Lower leg skin (tissue), 4 donors: ENCODE measurements at regions not wholly inside any gene's neighbourhood (a gene's known extent, or its start where the extent isn't known, plus 50 kb on each side); places are given as distances from the start of the nearest gene placed in this dataset.
"Not testable (repeated sequence)": the region's sequence is repeated elsewhere in the genome, so short reads cannot be mapped to it uniquely, and the experiment has no call there.

ENCODE experiments used
- DNase-seq, 2 donors: peaks; one replicate each; pipeline ENCODE4 v3.0.0-alpha.2; 2019; ENCODE audit warnings: low spot score in 2 of 2
- H3K4me3 ChIP-seq: fragments of 200-600 bp; sonication (generic); 2 replicates; pipeline ENCODE4 v1.5.1; 2017; ENCODE audit warnings: mild to moderate bottlenecking, low read depth; ENCODE audit not compliant: poor library complexity, severe bottlenecking
- CTCF ChIP-seq, 3 donors: fragments of 450-650 bp; IDR thresholded peaks; one replicate each; pipeline ENCODE4 v1.5.1; 2016; ENCODE audit warnings: antibody characterized with exemption in 3 of 3, mild to moderate bottlenecking in 3 of 3, moderate library complexity in 2 of 3
- POLR2A ChIP-seq, 2 donors: fragments of 450-650 bp; IDR thresholded peaks; one replicate each; pipeline ENCODE4 v1.6.1; 2016 to 2017; ENCODE audit warnings: antibody characterized with exemption in 2 of 2, mild to moderate bottlenecking in 1 of 2, moderate library complexity in 1 of 2
- WGBS, 2 donors: methylation state at CpG; one replicate each; pipeline ENCODE4 v1.1.5; 2018; 5-methylcytosine and 5-hydroxymethylcytosine counted together
- intact Hi-C: fragments of 100-400 bp; cut with DNase I; formaldehyde crosslinking; loops from one replicate; pipeline ENCODE4 v1.15.0; 2023; ENCODE audit warnings: low total_unique reads

GRCh38 chr5:164306662-164307061 is 801.2 kb downstream of the MAT2B start:
- no peak for DNase-seq
- intact Hi-C loops: no loop called here
- TF ChIP-seq POLR2A (IDR thresholded peaks at IDR 0.05): no peak
- no peak for TF ChIP-seq CTCF (IDR thresholded peaks at IDR 0.05)
- no peak overlapping the region for H3K4me3 ChIP-seq
- WGBS, 2 donors: 89 to 93% methylated on average over 3 of the region's 3 CpGs

- no peak for DNase-seq
- no peak overlapping the region for H3K4me3 ChIP-seq
- TF ChIP-seq CTCF (IDR thresholded peaks at IDR 0.05): no peak
- no peak for TF ChIP-seq POLR2A (IDR thresholded peaks at IDR 0.05)
- intact Hi-C loops: no loop called here
- WGBS, 2 donors: 87 to 89% methylated on average over 5 of the region's 5 CpGs
These were observed 807.4 kb downstream of the MAT2B start for GRCh38 chr5:164312801-164313200.

- intact Hi-C loops: no loop called here
- no peak for TF ChIP-seq POLR2A (IDR thresholded peaks at IDR 0.05)
- no peak for TF ChIP-seq CTCF (IDR thresholded peaks at IDR 0.05)
- WGBS, 2 donors: 90 to 92% methylated on average over 1 of the region's 1 CpG
These were observed 812.3 kb downstream of the MAT2B start for GRCh38 chr5:164317676-164318075.

GRCh38 chr5:164319161-164319560 is 813.7 kb downstream of the MAT2B start:
- no peak overlapping the region for H3K4me3 ChIP-seq
- 65 to 75% methylated on average over 3 of the region's 3 CpGs for WGBS, 2 donors
- intact Hi-C loops: no loop called here
- no peak for DNase-seq
- TF ChIP-seq CTCF (IDR thresholded peaks at IDR 0.05): no peak
- TF ChIP-seq POLR2A (IDR thresholded peaks at IDR 0.05): no peak

More at GRCh38 chr5:164317676-164318075, 812.3 kb downstream of the MAT2B start:
- no peak overlapping the region for H3K4me3 ChIP-seq
- no peak for DNase-seq

GRCh38 chr5:164324239-164324638 is 818.8 kb downstream of the MAT2B start:
- WGBS, 2 donors: 28 to 41% methylated on average over 2 of the region's 2 CpGs
- DNase-seq: no peak
- TF ChIP-seq POLR2A (IDR thresholded peaks at IDR 0.05): no peak
- TF ChIP-seq CTCF (IDR thresholded peaks at IDR 0.05): no peak
- intact Hi-C loops: no loop called here
- no peak overlapping the region for H3K4me3 ChIP-seq

GRCh38 chr5:164326219-164326618 is 820.8 kb downstream of the MAT2B start:
- no peak overlapping the region for H3K4me3 ChIP-seq
- TF ChIP-seq CTCF (IDR thresholded peaks at IDR 0.05) (no peak), POLR2A (IDR thresholded peaks at IDR 0.05) (no peak)
- intact Hi-C loops: no loop called here
- no peak for DNase-seq

- H3K4me3 ChIP-seq, intact Hi-C loops, DNase-seq: not testable (repeated sequence)
- WGBS, 2 donors: 69 to 87% methylated on average over 5 of the region's 5 CpGs
These were observed 821.7 kb downstream of the MAT2B start for GRCh38 chr5:164327166-164327565.
